ENCODE measurements at regions not wholly inside any gene's neighbourhood (a gene's known extent, or its start where the extent isn't known, plus 50 kb on each side); places are given as distances from the start of the nearest gene placed in this dataset.

DNA sequence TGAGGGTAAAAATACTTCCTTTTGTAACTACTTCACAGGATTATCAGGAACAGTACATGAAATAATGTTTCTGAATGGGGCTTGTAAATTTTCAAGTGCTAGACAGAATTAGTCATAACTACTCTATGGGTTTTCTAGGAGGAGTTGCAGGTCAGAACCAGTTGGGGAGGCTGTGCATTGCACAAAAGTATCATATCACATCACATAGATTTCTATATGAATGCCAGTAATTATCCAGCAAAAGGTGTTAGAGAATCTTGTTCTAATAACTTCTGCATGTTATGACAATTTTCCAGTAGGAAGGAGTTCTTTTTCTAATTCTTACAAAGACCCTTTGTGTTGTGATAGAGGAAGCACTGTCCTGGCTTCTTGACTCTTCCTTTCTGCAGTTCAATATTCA lies 551.6 kb downstream of the COL12A1 start:
- TF ChIP-seq, protein P1, sequence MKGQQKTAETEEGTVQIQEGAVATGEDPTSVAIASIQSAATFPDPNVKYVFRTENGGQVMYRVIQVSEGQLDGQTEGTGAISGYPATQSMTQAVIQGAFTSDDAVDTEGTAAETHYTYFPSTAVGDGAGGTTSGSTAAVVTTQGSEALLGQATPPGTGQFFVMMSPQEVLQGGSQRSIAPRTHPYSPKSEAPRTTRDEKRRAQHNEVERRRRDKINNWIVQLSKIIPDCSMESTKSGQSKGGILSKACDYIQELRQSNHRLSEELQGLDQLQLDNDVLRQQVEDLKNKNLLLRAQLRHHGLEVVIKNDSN (IDR thresholded peaks at IDR 0.05): no peak
- TF ChIP-seq RAD21 (IDR thresholded peaks at IDR 0.05; ENCODE audit: low read depth) (no peak), ZBTB7A (IDR thresholded peaks at IDR 0.05; ENCODE audit: low read depth) (no peak), YY1 (IDR thresholded peaks at IDR 0.05; ENCODE audit: low read depth) (no peak), TEAD4 (IDR thresholded peaks at IDR 0.05) (no peak), EP300 (IDR thresholded peaks at IDR 0.05; ENCODE audit: borderline replicate concordance) (no peak), CREB1 (IDR thresholded peaks at IDR 0.05; ENCODE audit: low read depth) (no peak), NFIC (IDR thresholded peaks at IDR 0.05) (no peak), TCF12 (IDR thresholded peaks at IDR 0.05; ENCODE audit: low read depth) (no peak), CEBPB (IDR thresholded peaks at IDR 0.05) (no peak), EGR1 (IDR thresholded peaks at IDR 0.05) (no peak), FOXM1 (IDR thresholded peaks at IDR 0.05; ENCODE audit: borderline replicate concordance, low read depth) (no peak), TAF1 (IDR thresholded peaks at IDR 0.05; ENCODE audit: low read depth) (no peak)
- TF ChIP-seq, protein P2, sequence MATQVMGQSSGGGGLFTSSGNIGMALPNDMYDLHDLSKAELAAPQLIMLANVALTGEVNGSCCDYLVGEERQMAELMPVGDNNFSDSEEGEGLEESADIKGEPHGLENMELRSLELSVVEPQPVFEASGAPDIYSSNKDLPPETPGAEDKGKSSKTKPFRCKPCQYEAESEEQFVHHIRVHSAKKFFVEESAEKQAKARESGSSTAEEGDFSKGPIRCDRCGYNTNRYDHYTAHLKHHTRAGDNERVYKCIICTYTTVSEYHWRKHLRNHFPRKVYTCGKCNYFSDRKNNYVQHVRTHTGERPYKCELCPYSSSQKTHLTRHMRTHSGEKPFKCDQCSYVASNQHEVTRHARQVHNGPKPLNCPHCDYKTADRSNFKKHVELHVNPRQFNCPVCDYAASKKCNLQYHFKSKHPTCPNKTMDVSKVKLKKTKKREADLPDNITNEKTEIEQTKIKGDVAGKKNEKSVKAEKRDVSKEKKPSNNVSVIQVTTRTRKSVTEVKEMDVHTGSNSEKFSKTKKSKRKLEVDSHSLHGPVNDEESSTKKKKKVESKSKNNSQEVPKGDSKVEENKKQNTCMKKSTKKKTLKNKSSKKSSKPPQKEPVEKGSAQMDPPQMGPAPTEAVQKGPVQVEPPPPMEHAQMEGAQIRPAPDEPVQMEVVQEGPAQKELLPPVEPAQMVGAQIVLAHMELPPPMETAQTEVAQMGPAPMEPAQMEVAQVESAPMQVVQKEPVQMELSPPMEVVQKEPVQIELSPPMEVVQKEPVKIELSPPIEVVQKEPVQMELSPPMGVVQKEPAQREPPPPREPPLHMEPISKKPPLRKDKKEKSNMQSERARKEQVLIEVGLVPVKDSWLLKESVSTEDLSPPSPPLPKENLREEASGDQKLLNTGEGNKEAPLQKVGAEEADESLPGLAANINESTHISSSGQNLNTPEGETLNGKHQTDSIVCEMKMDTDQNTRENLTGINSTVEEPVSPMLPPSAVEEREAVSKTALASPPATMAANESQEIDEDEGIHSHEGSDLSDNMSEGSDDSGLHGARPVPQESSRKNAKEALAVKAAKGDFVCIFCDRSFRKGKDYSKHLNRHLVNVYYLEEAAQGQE (IDR thresholded peaks at IDR 0.05; ENCODE audit: low read depth): no peak

DNA sequence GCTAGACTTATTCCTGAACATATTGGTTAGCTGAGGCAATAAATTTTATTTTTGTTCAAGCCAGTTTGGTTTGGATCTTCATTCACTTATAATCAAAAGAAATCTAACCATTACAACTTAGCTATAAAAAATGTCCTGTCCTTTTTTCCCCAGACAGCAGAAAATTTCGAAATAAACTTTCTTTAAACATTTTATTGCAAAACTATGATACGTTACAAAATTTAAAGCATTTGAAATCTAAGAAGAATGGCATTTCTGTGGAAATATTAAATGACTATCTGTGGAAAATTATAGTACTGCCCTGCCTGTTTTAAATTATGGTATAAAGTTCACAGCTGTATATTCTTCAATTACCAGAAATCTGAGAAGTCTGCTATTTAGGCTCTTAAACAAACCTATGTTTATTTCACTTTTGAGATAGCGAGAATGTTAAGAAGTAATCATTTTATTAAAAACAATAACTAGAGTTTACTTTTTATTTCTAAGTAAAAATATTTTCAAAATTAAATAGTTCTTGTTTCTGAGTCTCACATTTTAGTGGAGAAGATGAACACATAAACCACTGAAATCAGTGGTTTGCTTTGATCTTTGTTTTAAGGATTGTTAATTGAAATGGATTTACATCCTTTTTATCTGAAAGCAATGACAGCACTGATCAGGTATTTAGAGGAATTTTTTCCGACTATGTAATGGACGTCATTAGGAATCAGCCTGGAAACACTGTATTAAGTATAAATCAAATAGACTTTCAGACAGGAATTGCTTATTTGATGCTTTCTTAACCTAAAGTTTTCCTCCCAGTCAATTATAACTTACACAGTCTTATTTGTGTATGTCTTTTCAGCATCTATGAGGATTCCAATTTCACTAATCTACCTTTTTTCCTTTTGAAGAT lies 553.7 kb downstream of the COL12A1 start:
- no peak for TF ChIP-seq ZBTB7A (IDR thresholded peaks at IDR 0.05; ENCODE audit: low read depth)
- TF ChIP-seq CEBPB (IDR thresholded peaks at IDR 0.05): no peak
- no peak for TF ChIP-seq YY1 (IDR thresholded peaks at IDR 0.05; ENCODE audit: low read depth)
- no peak for TF ChIP-seq EGR1 (IDR thresholded peaks at IDR 0.05)
- TF ChIP-seq FOXM1 (IDR thresholded peaks at IDR 0.05; ENCODE audit: borderline replicate concordance, low read depth): no peak
- TF ChIP-seq, protein P3, sequence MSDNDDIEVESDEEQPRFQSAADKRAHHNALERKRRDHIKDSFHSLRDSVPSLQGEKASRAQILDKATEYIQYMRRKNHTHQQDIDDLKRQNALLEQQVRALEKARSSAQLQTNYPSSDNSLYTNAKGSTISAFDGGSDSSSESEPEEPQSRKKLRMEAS (IDR thresholded peaks at IDR 0.05): no peak
- TF ChIP-seq, protein P1 (IDR thresholded peaks at IDR 0.05): no peak
- TF ChIP-seq TEAD4 (IDR thresholded peaks at IDR 0.05): no peak
- no peak for TF ChIP-seq TCF12 (IDR thresholded peaks at IDR 0.05; ENCODE audit: low read depth)
- no peak for TF ChIP-seq TAF1 (IDR thresholded peaks at IDR 0.05; ENCODE audit: low read depth)

- TF ChIP-seq NFIC (IDR thresholded peaks at IDR 0.05) (no peak), CEBPB (IDR thresholded peaks at IDR 0.05) (no peak), TCF12 (IDR thresholded peaks at IDR 0.05; ENCODE audit: low read depth) (no peak), TEAD4 (IDR thresholded peaks at IDR 0.05) (no peak), ZBTB7A (IDR thresholded peaks at IDR 0.05; ENCODE audit: low read depth) (no peak), FOXM1 (IDR thresholded peaks at IDR 0.05; ENCODE audit: borderline replicate concordance, low read depth) (no peak), TAF1 (IDR thresholded peaks at IDR 0.05; ENCODE audit: low read depth) (no peak), YY1 (IDR thresholded peaks at IDR 0.05; ENCODE audit: low read depth) (no peak), EP300 (IDR thresholded peaks at IDR 0.05; ENCODE audit: borderline replicate concordance) (no peak), RAD21 (IDR thresholded peaks at IDR 0.05; ENCODE audit: low read depth) (no peak), EGR1 (IDR thresholded peaks at IDR 0.05) (no peak), CREB1 (IDR thresholded peaks at IDR 0.05; ENCODE audit: low read depth) (no peak)
- TF ChIP-seq, protein P3 (IDR thresholded peaks at IDR 0.05): no peak
- TF ChIP-seq, protein P2 (IDR thresholded peaks at IDR 0.05; ENCODE audit: low read depth): no peak
- TF ChIP-seq, protein P1 (IDR thresholded peaks at IDR 0.05): no peak
Observed at GRCh38 chr6:74650668-74651067, 555.2 kb downstream of the COL12A1 start.

GRCh38 chr6:74646461-74646860 lies 559.4 kb downstream of the COL12A1 start:
- TF ChIP-seq NFIC (IDR thresholded peaks at IDR 0.05): no peak
- TF ChIP-seq FOXM1 (IDR thresholded peaks at IDR 0.05; ENCODE audit: borderline replicate concordance, low read depth): no peak
- no peak for TF ChIP-seq CREB1 (IDR thresholded peaks at IDR 0.05; ENCODE audit: low read depth)
- no peak for TF ChIP-seq TAF1 (IDR thresholded peaks at IDR 0.05; ENCODE audit: low read depth)
- TF ChIP-seq ZBTB7A (IDR thresholded peaks at IDR 0.05; ENCODE audit: low read depth): no peak
- no peak for TF ChIP-seq TCF12 (IDR thresholded peaks at IDR 0.05; ENCODE audit: low read depth)
- no peak for TF ChIP-seq RAD21 (IDR thresholded peaks at IDR 0.05; ENCODE audit: low read depth)
- TF ChIP-seq YY1 (IDR thresholded peaks at IDR 0.05; ENCODE audit: low read depth): no peak
- TF ChIP-seq, protein P1 (IDR thresholded peaks at IDR 0.05): no peak
- no peak for TF ChIP-seq EP300 (IDR thresholded peaks at IDR 0.05; ENCODE audit: borderline replicate concordance)
- TF ChIP-seq, protein P3 (IDR thresholded peaks at IDR 0.05): no peak
- no peak for TF ChIP-seq TEAD4 (IDR thresholded peaks at IDR 0.05)
- TF ChIP-seq CEBPB (IDR thresholded peaks at IDR 0.05): no peak
- TF ChIP-seq, protein P2 (IDR thresholded peaks at IDR 0.05; ENCODE audit: low read depth): no peak
- no peak for TF ChIP-seq EGR1 (IDR thresholded peaks at IDR 0.05)

Data from Ishikawa (cell line).